ENCODE measurements at regions not wholly inside any gene's neighbourhood (a gene's known extent, or its start where the extent isn't known, plus 50 kb on each side); places are given as distances from the start of the nearest gene placed in this dataset.

DNA sequence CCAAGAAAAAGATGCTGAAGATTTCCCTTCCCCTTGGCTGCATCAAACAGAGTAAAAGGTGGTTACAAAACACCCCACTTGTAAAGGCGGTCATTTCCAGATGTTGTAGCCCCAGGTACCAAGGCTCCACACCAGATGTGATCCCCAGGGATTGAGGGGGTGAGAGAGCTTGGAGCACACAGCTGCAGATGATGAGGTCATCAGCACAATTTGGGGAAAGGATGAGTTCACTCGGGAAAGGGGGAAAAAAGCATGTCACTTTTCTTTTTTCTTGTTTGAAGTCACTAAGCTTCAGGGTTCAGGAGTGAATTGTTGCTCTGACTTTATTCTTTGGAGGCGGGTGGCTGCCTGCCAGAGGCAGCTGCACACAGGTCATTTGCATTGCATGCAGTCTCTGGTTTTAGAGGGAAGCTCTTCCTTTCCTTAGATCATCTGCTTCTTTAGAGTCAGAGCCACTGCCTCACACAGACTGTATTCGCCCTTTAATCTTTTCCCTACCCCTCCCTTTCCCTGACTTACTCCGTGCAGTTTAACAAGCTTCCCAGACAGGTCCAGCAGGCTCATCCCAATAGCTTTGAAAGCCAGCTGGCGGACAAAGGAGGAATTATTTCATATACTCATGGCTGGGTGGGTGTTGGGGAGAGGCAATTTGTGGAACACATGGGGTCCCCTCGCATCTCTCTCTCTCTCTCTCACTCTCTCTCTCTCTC lies 409.3 kb upstream of the SLC24A2 start:
- DNase-seq (ENCODE audit: low read depth), result no peak

GRCh38 chr9:20191228-20191840 lies 402.5 kb upstream of the SLC24A2 start:
- DNase-seq (ENCODE audit: low read depth), result no peak

- DNase-seq (ENCODE audit: low read depth), result no peak
Measured at GRCh38 chr9:20189871-20190270, 401.0 kb upstream of the SLC24A2 start.

GRCh38 chr9:20188616-20189369 lies 400.0 kb upstream of the SLC24A2 start:
- DNase-seq (ENCODE audit: low read depth), result no peak

DNA sequence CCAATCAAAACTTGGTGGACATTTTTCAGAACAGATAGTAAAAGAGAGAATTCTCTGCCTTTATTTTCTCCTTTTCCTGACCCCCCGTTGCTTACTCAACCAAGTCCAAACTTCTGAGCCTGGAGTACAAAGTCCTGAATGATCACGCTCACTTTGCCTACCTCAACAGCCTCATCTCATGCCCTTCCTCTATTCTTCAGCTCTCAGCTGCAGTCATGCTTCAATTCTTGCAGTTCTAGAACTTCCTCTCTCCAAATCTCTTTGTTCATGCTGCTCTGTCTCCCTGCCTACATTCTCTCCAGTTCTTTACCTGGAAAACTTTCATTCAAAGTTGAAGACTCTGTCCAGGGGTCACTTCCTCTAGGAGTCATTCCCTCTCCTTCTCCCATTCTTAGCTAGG lies 398.5 kb upstream of the SLC24A2 start:
- no peak for DNase-seq (ENCODE audit: low read depth)

DNA sequence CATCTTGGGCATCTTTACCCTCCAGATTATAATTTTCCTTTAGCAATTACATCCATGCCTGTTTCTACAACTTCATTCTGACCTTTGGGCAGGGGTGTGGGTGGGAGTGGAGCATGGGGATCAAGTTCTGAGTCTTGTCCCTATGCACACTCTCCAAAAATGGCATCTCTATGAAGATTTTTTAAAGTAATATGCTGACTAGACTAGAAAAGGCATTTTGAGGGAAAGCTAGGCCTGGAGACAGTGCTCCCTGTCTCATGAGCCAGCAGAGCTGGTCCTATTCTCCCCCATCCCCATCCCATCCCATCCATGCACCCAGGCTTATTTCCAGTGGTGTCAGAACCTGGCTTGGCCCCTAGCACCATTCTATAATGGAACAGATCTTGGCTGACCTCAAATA lies 398.0 kb upstream of the SLC24A2 start:
- DNase-seq (ENCODE audit: low read depth), result no peak

DNA sequence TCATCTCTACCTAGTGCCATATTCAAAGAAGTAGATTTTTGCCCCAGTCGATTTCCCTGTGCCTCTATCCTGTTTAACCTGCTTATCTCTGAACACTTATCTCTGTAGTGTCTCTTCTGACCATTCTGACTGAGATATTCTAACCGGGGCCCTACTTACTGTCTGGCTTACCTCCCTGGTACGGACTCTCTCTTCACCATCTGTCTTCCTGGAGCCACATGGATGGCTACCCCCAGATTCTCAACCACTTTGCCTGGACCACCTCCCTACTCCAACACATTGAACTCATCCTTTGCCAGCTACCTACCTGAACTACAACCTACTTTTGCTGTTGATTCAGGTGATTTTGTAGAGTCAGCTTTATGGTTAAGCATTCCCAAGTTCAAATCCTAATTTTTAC lies 397.4 kb upstream of the SLC24A2 start:
- DNase-seq (ENCODE audit: low read depth), result no peak

DNA sequence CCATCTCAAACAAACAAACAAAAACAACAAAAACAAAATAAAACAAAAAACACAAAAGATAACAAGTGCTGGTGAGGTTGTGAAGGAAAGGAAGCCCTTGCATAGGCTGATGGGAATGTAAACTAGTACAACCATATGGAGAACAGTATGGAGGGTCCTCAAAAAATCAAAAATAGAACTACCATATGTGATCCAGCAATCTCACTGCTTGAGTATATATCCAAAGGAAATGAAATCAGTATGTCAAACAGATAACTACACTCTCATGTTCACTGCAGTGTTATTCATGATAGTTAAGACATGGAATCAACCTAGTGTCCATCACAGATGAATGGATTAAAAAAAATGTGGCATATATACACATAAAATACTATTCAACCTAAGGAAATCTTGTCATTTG lies 395.7 kb upstream of the SLC24A2 start:
- no peak for DNase-seq (ENCODE audit: low read depth)

- no peak for DNase-seq (ENCODE audit: low read depth)
Measured at GRCh38 chr9:20178679-20179078, 389.8 kb upstream of the SLC24A2 start.

GRCh38 chr9:20178197-20178596 lies 389.4 kb upstream of the SLC24A2 start:
- no peak for DNase-seq (ENCODE audit: low read depth)

DNA sequence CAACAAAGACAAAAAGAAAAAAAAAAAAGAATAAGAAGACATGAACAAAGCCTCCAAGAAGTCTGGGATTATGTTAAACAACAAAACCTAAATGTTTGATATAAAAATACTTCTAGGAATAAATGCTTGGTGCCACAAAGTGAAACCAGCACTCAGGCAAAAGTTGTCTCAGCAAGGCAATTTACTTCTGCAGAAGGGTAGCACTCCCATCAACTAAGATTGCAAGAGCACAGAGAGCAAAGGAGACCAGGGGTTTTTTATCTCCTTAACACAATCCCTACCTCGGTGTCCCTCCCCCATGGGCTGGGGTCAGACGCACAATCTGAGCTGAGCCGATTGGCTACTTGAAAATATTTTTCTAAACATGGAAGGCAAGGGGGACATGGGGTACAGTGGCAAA lies 381.3 kb upstream of the SLC24A2 start:
- DNase-seq (ENCODE audit: low read depth), result no peak

DNA sequence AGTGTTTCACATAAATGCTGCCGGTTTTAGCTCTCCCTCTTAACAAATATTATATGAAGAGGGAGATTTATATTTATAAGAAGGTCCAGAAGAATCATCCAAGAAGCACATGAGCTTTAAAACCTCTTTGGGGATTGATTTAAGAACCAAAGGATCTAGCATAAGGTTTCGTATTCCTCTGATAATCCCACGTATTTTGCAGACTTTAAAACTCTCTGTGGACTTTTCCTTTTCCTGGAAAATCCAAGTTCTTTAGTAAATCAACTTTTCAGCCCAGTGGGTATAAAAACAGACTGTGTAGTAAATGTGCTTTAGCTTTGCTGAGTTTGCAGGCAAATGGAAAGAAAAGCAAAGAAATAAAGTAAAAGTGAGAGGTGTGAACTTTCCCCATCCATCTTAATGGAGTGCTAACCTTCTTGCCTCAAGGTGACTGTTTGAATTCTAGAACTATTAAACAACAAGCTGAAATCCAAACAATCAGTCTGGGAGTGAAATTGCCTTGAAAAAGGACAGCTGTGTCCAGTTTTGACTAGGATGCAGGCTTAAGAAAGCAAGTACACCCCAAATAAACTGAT lies 363.4 kb upstream of the SLC24A2 start:
- DNase-seq (ENCODE audit: low read depth), result no peak

DNA sequence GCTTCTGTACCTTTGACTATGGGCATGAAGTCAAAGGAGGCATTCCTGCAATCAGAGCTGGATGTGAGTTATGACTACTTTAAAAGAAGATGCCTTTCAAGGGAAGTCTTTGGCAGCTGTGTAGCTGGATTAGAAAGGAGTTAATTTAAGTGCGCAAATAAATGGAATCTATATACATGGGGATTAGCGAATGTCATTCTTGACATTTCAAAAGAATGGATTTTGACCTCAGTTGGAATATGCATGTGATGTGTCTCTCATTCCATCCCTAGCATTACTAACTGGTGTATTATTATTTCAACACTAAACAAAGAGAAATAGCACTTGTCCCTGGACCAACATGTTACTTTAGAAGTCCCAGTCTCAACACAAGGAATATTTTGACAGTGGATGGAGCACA lies 359.6 kb upstream of the SLC24A2 start:
- DNase-seq (ENCODE audit: low read depth), result no peak

- no peak for DNase-seq (ENCODE audit: low read depth)
Measured at GRCh38 chr9:20144197-20144596, 355.4 kb upstream of the SLC24A2 start.

- DNase-seq (ENCODE audit: low read depth), result no peak
Measured at GRCh38 chr9:20139763-20140290, 351.0 kb upstream of the SLC24A2 start.

- DNase-seq (ENCODE audit: low read depth), result no peak
Measured at GRCh38 chr9:20138841-20139240, 350.0 kb upstream of the SLC24A2 start.

- DNase-seq (ENCODE audit: low read depth), result no peak
Measured at GRCh38 chr9:20138116-20138515, 349.3 kb upstream of the SLC24A2 start.

GRCh38 chr9:20137425-20137824 lies 348.6 kb upstream of the SLC24A2 start:
- no peak for DNase-seq (ENCODE audit: low read depth)

DNA sequence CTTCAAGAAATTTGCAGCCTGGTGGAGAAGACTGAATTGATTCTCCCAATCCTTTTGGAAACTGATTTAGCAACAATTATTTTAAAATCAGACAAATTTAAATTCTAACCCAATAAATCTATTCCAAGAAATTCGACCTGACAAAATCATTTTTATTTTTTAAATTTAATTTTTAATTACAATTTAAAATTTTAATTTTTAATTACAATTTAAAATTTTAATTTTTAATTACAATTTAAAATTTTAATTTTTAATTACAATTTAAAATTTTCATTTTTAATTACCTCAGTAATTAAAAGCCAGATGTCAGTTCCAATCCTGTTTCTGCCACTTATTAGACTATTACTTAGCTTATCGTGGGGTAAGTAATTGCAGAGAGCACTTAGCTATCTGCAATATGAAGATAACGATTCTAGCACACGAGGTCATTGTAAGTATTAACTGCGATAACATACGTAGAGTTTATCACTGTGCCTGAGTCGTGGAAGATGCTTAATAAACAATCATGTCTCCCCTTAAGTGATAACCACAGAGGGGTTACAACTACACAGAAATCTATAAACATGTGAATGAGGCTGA lies 346.4 kb upstream of the SLC24A2 start:
- DNase-seq (ENCODE audit: low read depth), result no peak

GRCh38 chr9:20125727-20126126 lies 336.9 kb upstream of the SLC24A2 start:
- no peak for DNase-seq (ENCODE audit: low read depth)

DNA sequence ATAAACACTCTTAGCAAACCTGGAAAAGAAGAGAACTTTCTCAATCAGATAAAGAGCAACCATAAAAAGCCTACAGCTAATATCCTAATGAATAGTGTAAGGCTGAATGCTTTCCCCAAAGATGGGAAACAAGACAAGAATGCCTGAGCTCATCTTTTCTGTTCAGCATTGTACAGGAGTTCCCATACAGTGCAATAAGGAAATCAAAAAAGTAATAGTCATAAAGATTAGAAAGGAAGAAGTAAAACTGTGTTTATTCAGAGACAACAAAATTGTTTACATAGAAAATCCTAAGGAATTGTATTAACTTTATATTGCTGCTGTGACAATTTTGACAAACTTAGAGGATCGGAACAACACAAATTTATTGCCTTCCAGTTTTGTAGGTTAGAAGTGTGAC lies 330.7 kb upstream of the SLC24A2 start:
- no peak for DNase-seq (ENCODE audit: low read depth)

- DNase-seq (ENCODE audit: low read depth), result no peak
Measured at GRCh38 chr9:20117986-20118385, 329.1 kb upstream of the SLC24A2 start.
